Calu3 (cell line): ENCODE measurements at regions not wholly inside any gene's neighbourhood (a gene's known extent, or its start where the extent isn't known, plus 50 kb on each side); places are given as distances from the start of the nearest gene placed in this dataset.
"Not testable (repeated sequence)": the region's sequence is repeated elsewhere in the genome, so short reads cannot be mapped to it uniquely, and the experiment has no call there.

Experiments
- BruUV-seq: library from RNA; stranded (reverse); fragments of 400-500 nt; replicated peaks from 2 replicates; lab custom pipeline; 2021; lab: Mats Ljungman, UMichigan
- CTCF ChIA-PET: fragments of 300-600 bp; sonication (Branson Sonifier 250); formaldehyde crosslinking; loops from one replicate; lab custom pipeline; 2022; ENCODE audit warnings: antibody characterized with exemption; lab: Charles Lee
- DNase-seq: peaks from one replicate; pipeline ENCODE4 v3.0.0; 2022
- H3K27ac Mint-ChIP-seq: one replicate; pipeline ENCODE4 v1.8.0; 2022; ENCODE audit warnings: mixed read lengths; ENCODE audit not compliant: unreplicated experiment
- H3K27me3 Mint-ChIP-seq: one replicate; pipeline ENCODE4 v1.8.0; 2022; ENCODE audit warnings: mixed read lengths; ENCODE audit not compliant: unreplicated experiment
- H3K36me3 Mint-ChIP-seq: one replicate; pipeline ENCODE4 v1.8.0; 2022; ENCODE audit warnings: mild to moderate bottlenecking, moderate library complexity, mixed read lengths; ENCODE audit not compliant: insufficient read depth, unreplicated experiment
- H3K4me1 Mint-ChIP-seq: one replicate; pipeline ENCODE4 v1.8.0; 2022; ENCODE audit warnings: mild to moderate bottlenecking, low read depth, mixed read lengths; ENCODE audit not compliant: unreplicated experiment
- H3K4me3 Mint-ChIP-seq: one replicate; pipeline ENCODE4 v1.8.0; 2022; ENCODE audit warnings: mild to moderate bottlenecking, low read depth, moderate library complexity, mixed read lengths; ENCODE audit not compliant: unreplicated experiment
- H3K9me3 Mint-ChIP-seq: one replicate; pipeline ENCODE4 v1.8.0; 2022; ENCODE audit warnings: low read depth, mixed read lengths; ENCODE audit not compliant: unreplicated experiment
- CTCF ChIP-seq: fragments of 200-600 bp; IDR thresholded peaks from one replicate; pipeline ENCODE4 v1.8.0; 2022; ENCODE audit warnings: antibody characterized with exemption; ENCODE audit not compliant: unreplicated experiment
- intact Hi-C: fragments of 100-400 bp; cut with micrococcal nuclease; formaldehyde crosslinking; loops from one replicate; pipeline ENCODE4 v1.10.0; 2022; ENCODE audit not compliant: unreplicated experiment

GRCh38 chr1:232713785-232714184 is 83.9 kb upstream of the SIPA1L2 start:
- Mint-ChIP-seq H3K27ac (no peak overlapping the region), H3K9me3 (peaks cover 24% of the 10 kb centered on the region), H3K27me3 (no peaks in the 10 kb centered on the region), H3K4me3 (no peak overlapping the region), H3K4me1 (no peaks in the 10 kb centered on the region), H3K36me3 (no peaks in the 10 kb centered on the region)
- CTCF ChIA-PET = no interaction called here
- BruUV-seq = no TSS peak
- no peak for TF ChIP-seq CTCF
- DNase-seq = no peak
- intact Hi-C loops = no loop called here

GRCh38 chr1:232715154-232715553 is 85.2 kb upstream of the SIPA1L2 start:
- Mint-ChIP-seq H3K27ac (no peak overlapping the region), H3K4me3 (no peak overlapping the region), H3K9me3 (peaks cover 24% of the 10 kb centered on the region), H3K36me3 (no peaks in the 10 kb centered on the region), H3K4me1 (no peaks in the 10 kb centered on the region), H3K27me3 (no peaks in the 10 kb centered on the region)
- no peak for TF ChIP-seq CTCF
- no TSS peak for BruUV-seq
- CTCF ChIA-PET = no interaction called here
- intact Hi-C loops = no loop called here
- no peak for DNase-seq

DNA sequence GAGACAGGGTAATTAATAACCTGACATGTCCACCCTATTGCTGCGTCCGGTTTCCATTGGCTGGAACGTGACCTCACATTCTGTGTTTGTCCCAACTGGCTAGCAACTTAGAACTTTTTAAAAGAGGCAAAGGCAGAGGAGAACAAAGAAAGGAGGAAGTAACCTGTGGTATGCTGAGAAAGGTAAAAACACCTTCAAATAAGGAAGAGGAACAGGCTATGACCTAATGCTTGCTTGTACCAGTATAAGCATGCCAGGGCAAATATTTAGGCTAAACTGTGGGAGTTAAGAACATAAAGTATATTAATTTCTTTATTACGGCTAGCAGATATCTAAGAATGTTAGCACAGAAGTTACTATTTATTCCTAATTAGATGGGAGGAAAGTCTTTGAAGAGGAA is 87.3 kb upstream of the MAP10 start:
- H3K4me1 Mint-ChIP-seq, DNase-seq, H3K27ac Mint-ChIP-seq, H3K4me3 Mint-ChIP-seq, CTCF ChIA-PET, H3K27me3 Mint-ChIP-seq, BruUV-seq, H3K36me3 Mint-ChIP-seq, intact Hi-C loops: not testable (repeated sequence)
- peaks cover 19% of the 10 kb centered on the region for H3K9me3 Mint-ChIP-seq

DNA sequence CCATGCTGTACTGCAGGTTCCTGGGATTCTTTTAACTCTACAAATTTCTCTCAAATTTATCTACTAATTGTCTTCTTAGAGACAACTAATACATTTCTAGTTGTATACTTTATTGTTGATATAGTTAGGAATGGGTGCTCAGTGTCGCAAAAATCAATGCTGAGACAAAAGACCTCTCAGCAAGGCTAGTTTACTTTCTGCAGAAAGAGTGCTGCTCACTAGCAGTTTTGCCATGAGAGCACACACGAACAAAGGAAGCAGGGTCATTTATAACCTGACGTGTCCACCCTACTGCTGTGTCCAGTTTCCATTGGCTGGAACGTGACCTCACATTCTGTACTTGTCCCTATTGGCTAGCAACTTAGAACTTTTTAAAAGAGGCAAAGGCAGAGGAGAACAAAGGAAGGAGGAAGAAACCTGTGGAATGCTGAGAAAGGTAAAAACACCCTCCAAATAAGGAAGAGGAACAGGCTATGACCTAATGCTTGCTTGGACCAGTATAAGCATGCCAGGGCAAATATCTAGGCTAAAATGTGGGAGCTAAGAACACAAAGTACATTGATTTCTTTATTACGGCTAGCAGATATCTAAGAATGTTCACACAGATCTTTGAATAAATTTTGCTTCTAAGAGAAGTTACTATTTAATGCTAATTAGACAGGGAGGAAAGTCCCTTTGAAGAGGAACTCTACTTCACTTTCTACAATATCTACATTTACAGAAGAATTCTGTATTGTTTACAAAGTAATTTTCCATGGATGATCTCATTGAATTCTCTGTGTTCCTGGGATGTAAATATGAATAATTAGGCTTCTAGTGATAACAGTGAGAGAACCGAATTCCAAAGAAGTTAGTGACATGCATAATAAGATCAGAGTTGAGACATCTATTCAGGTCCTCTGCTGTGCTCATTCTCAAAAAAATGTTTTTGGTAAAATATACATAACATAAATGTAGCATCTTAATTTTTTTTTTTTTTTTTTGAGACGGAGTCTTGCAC is 86.0 kb upstream of the MAP10 start:
- H3K36me3 Mint-ChIP-seq = no peaks in the 10 kb centered on the region
- no peak overlapping the region for H3K4me3 Mint-ChIP-seq
- CTCF ChIA-PET = no interaction called here
- no peak for TF ChIP-seq CTCF
- peaks cover 17% of the 10 kb centered on the region for H3K9me3 Mint-ChIP-seq
- peaks cover 16% of the 10 kb centered on the region for H3K27me3 Mint-ChIP-seq
- BruUV-seq = no TSS peak
- H3K27ac Mint-ChIP-seq = no peak overlapping the region
- intact Hi-C loops = no loop called here
- H3K4me1 Mint-ChIP-seq = no peaks in the 10 kb centered on the region
- DNase-seq = no peak

- H3K27me3 Mint-ChIP-seq = peaks cover 16% of the 10 kb centered on the region
- CTCF ChIA-PET = no interaction called here
- H3K36me3 Mint-ChIP-seq = peaks cover 6% of the 10 kb centered on the region
- no TSS peak for BruUV-seq
- intact Hi-C loops = no loop called here
- no peak for TF ChIP-seq CTCF
- no peak overlapping the region for H3K4me3 Mint-ChIP-seq
- peaks cover 9% of the 10 kb centered on the region for H3K9me3 Mint-ChIP-seq
- H3K27ac Mint-ChIP-seq = no peak overlapping the region
- no peaks in the 10 kb centered on the region for H3K4me1 Mint-ChIP-seq
- no peak for DNase-seq
Observed at GRCh38 chr1:232722626-232723025, 82.6 kb upstream of the MAP10 start.
